ENCODE measurements at regions not wholly inside any gene's neighbourhood (a gene's known extent, or its start where the extent isn't known, plus 50 kb on each side); places are given as distances from the start of the nearest gene placed in this dataset.

DNA sequence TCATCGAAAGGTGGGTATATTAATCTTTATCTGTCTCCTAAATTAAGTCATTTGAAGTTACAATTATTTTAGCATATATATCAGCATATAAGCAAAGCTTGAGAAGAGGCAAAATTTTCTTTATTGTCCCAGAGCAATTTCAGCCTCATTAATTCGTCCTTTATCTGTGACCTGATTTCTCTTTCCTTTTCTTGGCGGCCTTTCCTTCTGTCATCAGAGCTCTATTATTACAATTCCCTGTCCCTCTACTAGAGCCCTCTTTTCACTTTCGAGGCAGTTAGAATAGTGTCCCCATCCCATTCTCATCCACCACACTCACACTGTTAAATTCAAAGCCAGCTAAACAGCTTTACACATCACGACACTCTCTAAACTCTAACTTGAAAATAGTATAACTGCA is 1293.2 kb upstream of the FAM98A start:
- no peaks in the 10 kb centered on the region for H3K9me3 Mint-ChIP-seq
- no peaks in the 10 kb centered on the region for H3K36me3 Mint-ChIP-seq (ENCODE audit: low read depth)
- no peak for DNase-seq
- no peaks in the 10 kb centered on the region for H3K27me3 Mint-ChIP-seq (ENCODE audit: low read depth, poor library complexity)
- H3K4me1 Mint-ChIP-seq: no peaks in the 10 kb centered on the region
- H3K27ac Mint-ChIP-seq: no peak overlapping the region
- no peak for TF ChIP-seq CTCF (IDR thresholded peaks at IDR 0.05)
- no peak overlapping the region for H3K4me3 Mint-ChIP-seq

DNA sequence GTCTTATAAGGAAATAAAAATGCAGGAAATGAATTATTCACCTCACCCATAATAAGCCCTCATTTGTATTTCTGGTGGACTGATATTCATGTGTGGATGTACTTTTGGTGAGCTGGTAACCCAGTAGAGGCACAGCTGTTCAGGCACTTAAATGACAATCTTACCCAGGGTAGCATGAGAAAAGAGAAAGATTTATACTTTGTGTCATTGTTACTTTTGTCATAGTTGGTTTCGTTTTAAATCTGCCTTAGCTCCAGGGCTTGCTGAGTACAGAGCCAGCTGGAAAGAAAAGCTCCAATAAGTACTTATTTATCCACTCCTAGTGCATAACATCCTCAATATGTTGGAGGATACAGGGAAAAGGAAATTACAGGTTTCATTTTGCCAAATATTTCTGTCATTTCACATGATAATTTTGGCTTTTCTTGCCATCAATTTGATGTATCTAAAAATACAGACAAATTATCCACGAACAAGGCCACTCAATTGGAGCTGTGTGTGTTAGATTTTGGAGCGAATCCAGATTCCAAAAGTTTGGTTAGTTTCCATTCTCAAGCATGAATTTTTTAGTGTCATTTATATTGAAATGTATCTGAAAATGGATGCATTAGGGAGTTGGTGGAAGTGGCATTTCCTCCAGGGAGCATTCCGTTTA is 1276.1 kb upstream of the FAM98A start:
- no peaks in the 10 kb centered on the region for H3K36me3 Mint-ChIP-seq (ENCODE audit: low read depth)
- no peak for TF ChIP-seq CTCF (IDR thresholded peaks at IDR 0.05)
- H3K4me3 Mint-ChIP-seq: no peak overlapping the region
- DNase-seq: no peak
- no peak overlapping the region for H3K27ac Mint-ChIP-seq
- no peaks in the 10 kb centered on the region for H3K4me1 Mint-ChIP-seq
- peaks cover 5% of the 10 kb centered on the region for H3K27me3 Mint-ChIP-seq (ENCODE audit: low read depth, poor library complexity)
- no peaks in the 10 kb centered on the region for H3K9me3 Mint-ChIP-seq

DNA sequence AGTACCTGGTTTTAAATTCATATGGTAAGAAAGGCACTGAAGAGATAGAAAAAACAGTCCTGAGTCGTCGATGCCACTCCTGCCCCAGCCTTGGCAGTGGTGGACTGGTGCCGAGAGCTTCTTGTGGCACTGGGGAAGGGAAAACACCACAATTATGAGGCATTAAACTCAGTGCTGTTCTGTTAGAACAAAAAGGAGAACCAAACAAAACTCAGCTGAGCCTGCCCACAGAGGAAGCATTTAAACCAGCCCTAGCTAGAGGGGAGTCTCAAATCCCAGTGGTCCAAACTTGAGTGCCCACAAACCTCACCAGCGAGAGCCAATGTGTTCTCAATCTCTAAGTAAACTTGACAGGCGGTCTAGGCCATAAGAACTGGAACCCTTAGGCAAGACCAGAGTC is 1254.5 kb upstream of the FAM98A start:
- no peak for DNase-seq

DNA sequence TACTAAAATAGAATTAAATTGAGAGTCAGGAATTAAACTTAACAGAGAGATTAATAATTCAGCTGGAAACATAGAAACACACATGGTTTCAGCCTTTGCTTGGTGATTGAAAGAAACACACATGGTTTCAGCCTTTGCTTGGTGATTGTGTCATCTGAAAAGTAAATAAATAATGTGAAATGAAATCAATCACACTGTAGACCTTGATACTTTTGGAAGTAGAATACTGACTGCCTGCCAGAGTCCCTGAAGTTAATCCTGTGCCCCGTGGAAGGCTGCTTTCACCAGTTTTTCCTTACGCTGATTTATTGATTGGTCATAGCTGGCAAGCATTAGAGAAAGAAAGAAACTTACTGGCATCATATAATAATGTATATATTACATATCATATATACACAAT is 1252.7 kb upstream of the FAM98A start:
- Mint-ChIP-seq H3K4me1 (no peaks in the 10 kb centered on the region), H3K4me3 (no peak overlapping the region), H3K27me3 (ENCODE audit: low read depth, poor library complexity) (peaks cover 3% of the 10 kb centered on the region), H3K9me3 (peaks cover 23% of the 10 kb centered on the region), H3K27ac (no peak overlapping the region), H3K36me3 (ENCODE audit: low read depth) (no peaks in the 10 kb centered on the region)
- DNase-seq: no peak
- TF ChIP-seq CTCF (IDR thresholded peaks at IDR 0.05): no peak

More for the DNA sequence above, 1254.5 kb upstream of the FAM98A start:
- H3K27ac Mint-ChIP-seq: no peak overlapping the region
- TF ChIP-seq CTCF (IDR thresholded peaks at IDR 0.05): no peak
- no peaks in the 10 kb centered on the region for H3K36me3 Mint-ChIP-seq (ENCODE audit: low read depth)
- H3K4me3 Mint-ChIP-seq: no peak overlapping the region
- H3K27me3 Mint-ChIP-seq (ENCODE audit: low read depth, poor library complexity): peaks cover 3% of the 10 kb centered on the region
- peaks cover 25% of the 10 kb centered on the region for H3K9me3 Mint-ChIP-seq
- H3K4me1 Mint-ChIP-seq: no peaks in the 10 kb centered on the region

- Mint-ChIP-seq H3K36me3 (ENCODE audit: low read depth) (no peaks in the 10 kb centered on the region), H3K4me1 (no peaks in the 10 kb centered on the region), H3K4me3 (no peak overlapping the region), H3K27ac (no peak overlapping the region), H3K27me3 (ENCODE audit: low read depth, poor library complexity) (peaks cover 3% of the 10 kb centered on the region), H3K9me3 (peaks cover 6% of the 10 kb centered on the region)
- TF ChIP-seq CTCF (IDR thresholded peaks at IDR 0.05): no peak
- no peak for DNase-seq
Observed at GRCh38 chr2:34849827-34850226, 1250.7 kb upstream of the FAM98A start.

DNA sequence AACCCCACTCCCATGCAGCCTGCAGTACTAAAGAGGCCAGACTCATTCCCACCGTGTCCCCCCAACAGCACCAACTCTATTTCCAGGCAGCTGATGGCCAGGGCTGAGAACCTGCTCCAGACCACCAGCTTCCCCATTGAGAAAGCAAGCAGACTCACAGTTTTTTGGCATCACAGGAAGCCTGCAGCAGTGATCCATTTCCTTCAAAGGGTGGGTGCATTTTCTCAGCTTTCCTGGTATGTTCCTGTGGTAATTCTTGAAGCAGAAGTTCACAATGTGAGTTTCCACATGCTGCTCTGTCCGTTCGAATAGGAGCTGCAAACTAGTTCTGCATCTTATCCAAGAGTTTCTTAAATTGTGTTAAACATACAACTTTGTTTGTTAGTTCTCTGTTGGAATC is 1249.6 kb upstream of the FAM98A start:
- H3K27ac Mint-ChIP-seq: no peak overlapping the region
- no peak overlapping the region for H3K4me3 Mint-ChIP-seq
- TF ChIP-seq CTCF (IDR thresholded peaks at IDR 0.05): no peak
- no peak for DNase-seq
- no peaks in the 10 kb centered on the region for H3K27me3 Mint-ChIP-seq (ENCODE audit: low read depth, poor library complexity)
- no peaks in the 10 kb centered on the region for H3K36me3 Mint-ChIP-seq (ENCODE audit: low read depth)
- H3K9me3 Mint-ChIP-seq: no peaks in the 10 kb centered on the region
- no peaks in the 10 kb centered on the region for H3K4me1 Mint-ChIP-seq

All from nephron progenitor cell (in vitro differentiated cells).